NB4 (cell line): ENCODE measurements at regions not wholly inside any gene's neighbourhood (a gene's known extent, or its start where the extent isn't known, plus 50 kb on each side); places are given as distances from the start of the nearest gene placed in this dataset.

Source experiments
- CTCF ChIP-seq: IDR thresholded peaks from one replicate; pipeline ENCODE4 v1.5.1; 2012; ENCODE audit warnings: low read depth, low read length
- MAX ChIP-seq: IDR thresholded peaks from 2 replicates; pipeline ENCODE4 v1.6.1; 2011; ENCODE audit warnings: low read depth, low read length
- MYC ChIP-seq: IDR thresholded peaks from 2 replicates; pipeline ENCODE4 v1.6.1; 2011; ENCODE audit warnings: low read depth, low read length
- POLR2A ChIP-seq: IDR thresholded peaks from 2 replicates; pipeline ENCODE4 v1.6.1; 2011; ENCODE audit warnings: mild to moderate bottlenecking; ENCODE audit not compliant: insufficient read length; ENCODE audit errors: extremely low read depth

GRCh38 chr5:143471041-143471509 lies 67.6 kb upstream of the NR3C1 start:
- TF ChIP-seq CTCF = no peak
- no peak for TF ChIP-seq POLR2A
- no peak for TF ChIP-seq MYC
- TF ChIP-seq MAX = no peak
